NCI-H1436 treated with DMSO at 0.1 percent for 48 hours (cell line): ENCODE measurements at regions not wholly inside any gene's neighbourhood (a gene's known extent, or its start where the extent isn't known, plus 50 kb on each side); places are given as distances from the start of the nearest gene placed in this dataset.

Source experiments
- DNase-seq: peaks from one replicate; lab custom pipeline; 2025; lab: John Stamatoyannopoulos, UW

- no peak for DNase-seq
These were observed 91.1 kb upstream of the ATP8A1 start for GRCh38 chr4:42747971-42748370.

- no peak for DNase-seq
These were observed 79.8 kb upstream of the ATP8A1 start for GRCh38 chr4:42736527-42737195.

GRCh38 chr4:42733380-42733779 is 76.5 kb upstream of the ATP8A1 start:
- DNase-seq: no peak

DNA sequence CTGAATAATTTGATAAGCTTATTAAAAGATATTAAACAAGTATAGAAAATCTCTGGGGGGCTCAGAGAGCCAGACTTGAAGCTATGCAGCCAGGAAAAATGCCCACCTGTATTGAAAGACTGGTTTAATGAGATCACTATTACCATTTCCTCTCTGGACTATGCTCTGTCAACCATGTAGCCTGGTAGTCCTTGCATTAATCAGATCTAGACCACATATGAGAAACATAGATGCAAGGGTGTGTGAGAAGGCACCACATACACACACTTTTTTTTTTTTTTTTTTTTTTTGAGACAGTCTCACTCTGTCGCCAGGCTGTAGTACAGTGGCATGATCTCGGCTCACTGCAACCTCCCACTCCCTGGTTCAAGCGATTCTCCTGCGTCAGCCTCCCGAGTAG is 75.9 kb upstream of the ATP8A1 start:
- DNase-seq: no peak

DNA sequence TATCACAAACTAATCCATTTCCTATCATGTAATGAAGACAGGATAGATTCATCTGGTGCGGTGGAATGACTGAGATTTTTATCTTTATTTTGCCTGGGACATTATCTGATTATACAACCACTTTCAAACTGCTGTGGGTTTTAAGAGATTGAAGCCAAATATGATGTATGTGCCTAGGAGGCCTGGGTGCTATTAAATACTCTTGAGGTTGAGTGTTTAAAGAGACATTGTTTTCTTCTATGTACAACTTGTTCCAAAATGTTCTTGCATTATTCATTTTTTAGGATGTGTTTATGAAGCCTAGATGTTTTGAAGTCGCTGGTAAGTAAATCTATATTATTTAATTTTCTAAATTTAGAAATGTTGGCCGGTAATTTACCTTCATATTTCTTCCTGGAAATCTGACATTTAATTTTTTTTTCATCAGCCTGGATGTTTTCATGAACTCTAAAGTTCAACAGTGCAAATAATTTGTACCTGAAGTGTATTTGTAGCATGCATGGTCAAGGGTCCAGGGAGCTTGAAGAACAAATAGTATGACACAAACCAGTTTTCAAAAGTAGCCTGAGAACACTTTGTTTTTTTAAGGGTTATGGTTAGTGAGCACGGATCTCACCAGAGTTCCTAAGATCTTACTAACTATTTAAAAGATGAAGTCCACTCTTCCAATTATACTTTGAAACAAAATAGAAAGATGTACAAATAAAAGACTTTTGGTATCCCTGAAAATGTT is 72.8 kb upstream of the ATP8A1 start:
- DNase-seq: no peak

DNA sequence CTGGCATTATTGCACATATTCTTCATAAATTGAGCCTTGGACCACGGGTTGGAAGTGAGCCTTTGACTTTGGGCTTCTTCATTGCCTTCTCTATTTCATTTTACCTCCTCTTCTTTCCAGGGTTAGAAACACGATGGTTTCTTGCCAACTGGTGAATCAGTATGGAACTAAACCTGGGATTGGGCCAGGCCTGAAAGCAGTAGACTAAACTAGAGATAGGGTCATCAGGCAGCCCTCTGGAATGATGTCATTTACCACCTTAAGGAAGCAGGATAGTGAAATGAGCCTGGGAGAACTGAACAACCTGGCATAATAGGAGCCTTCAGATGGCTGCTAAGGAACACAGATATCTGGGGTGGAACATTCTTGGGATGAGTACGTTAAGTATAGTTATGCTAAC is 67.5 kb upstream of the ATP8A1 start:
- no peak for DNase-seq

GRCh38 chr4:42720533-42720932 is 63.6 kb upstream of the ATP8A1 start:
- DNase-seq: no peak

GRCh38 chr4:42719257-42719656 is 62.4 kb upstream of the ATP8A1 start:
- no peak for DNase-seq

DNA sequence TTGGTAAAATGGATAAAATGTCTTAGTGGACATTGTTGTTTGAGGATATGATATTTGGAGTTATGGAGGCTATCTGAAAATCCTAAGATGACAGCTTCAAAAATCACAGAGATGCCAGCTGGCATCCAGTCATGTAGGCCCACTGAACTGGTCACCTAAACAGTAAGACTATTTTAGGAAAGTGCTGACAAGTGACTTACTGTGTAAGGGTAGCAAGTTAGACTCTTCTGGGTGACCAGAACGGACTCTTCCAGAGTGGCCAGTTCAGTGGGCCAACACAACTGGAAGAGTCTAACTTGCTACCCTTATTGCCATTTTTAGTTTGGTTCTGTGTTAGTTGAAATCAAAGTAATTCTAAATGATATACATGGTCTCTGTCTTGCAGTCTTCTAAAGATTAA is 61.4 kb upstream of the ATP8A1 start:
- DNase-seq: no peak

DNA sequence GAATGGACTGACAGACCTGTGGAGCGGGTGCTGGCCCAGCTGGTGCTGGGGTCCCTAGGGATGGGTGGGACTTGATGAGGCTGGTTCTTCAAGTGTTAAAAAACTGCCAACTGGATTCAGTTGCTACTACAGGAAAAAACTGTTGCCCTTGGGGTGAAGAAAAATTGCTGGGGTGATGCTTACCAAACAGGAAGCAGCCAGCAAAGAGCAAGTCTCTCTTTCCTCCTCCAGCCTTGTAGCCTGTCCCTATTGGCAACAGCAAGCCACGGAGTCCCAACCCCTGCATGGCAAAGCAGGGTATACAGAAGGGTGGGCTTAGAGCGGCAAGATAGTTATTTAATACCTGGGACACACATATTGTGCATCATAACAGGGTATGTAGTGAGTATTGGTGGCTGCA is 60.1 kb upstream of the ATP8A1 start:
- DNase-seq: no peak

- no peak for DNase-seq
These were observed 59.0 kb upstream of the ATP8A1 start for GRCh38 chr4:42715807-42716482.

GRCh38 chr4:42713391-42713790 is 56.5 kb upstream of the ATP8A1 start:
- no peak for DNase-seq

DNA sequence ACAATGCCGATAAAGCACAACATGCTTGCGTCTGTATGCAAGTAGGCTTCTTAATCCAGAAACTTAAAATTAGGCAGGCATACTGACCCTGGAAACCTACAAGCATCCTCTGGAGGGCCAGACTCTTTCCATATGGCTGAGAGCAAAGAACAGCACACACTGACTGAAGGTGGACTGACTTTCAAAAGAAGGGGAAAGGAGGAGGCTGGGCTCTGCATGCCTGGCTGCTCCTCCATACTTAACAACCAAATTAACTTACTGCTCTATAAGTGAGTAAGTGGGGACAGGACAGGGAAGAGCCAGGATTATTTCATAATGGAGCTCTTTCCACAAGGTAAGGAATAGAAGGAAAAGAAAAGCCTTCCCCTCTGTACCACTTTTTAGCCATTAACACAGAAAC is 55.9 kb upstream of the ATP8A1 start:
- no peak for DNase-seq

DNA sequence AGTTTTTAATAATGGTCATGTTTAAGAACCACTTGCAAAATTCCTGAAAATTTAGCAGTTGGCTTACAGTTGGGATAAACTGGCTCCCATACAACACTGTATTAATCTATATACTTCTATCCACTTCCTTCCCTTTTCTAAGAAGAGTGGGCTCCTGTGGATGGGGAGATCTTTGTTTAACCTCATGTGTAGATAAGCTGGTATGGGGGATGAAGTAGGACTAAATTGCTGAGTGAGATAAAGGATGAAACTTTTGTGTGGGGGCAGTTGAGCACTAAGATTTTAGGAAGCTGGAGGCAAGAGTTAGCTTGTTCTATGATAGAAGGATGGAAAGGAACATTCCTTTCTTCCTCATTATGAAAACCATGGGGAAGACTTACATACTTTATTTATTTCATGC is 54.6 kb upstream of the ATP8A1 start:
- no peak for DNase-seq

DNA sequence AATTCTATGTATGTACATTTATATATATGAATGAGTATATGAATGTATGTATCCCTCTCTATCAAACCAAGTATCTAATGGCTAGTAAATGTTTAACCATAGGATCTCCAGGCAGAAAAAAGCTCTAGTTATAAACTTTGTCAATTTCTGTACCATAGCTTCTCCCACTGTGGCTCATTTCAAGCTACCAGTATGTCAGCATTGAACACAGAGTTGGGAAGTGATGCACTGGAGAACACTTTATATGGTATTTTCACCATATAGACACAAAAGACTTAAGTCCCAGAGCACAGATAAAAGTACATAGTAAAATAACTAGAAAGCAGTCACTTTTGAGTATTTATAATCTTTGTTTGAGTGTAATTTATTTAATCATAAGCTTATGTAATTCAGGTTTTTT is 53.9 kb upstream of the ATP8A1 start:
- DNase-seq: no peak

DNA sequence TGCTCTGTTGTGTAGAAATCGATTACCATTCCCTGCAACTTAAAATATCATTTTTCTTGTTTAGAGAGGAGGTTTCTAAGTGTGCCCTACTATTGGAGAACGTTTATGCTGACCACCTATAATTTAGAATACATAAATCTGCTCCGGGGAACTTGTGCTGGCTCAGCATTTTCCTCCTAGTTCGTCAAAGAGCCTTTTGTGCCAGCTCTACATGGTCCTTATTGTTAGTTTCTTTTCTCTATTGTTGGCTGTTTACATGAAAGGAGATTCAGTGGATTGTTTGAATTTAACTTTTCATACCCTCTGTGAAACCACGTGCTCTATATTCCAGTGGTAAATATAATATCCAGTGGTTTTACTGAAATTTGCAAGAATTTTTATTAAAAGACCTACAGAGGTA is 53.4 kb upstream of the ATP8A1 start:
- DNase-seq: no peak

- no peak for DNase-seq
These were observed 52.6 kb upstream of the ATP8A1 start for GRCh38 chr4:42709392-42710065.

GRCh38 chr4:42708625-42709024 is 51.7 kb upstream of the ATP8A1 start:
- DNase-seq: peak; percentile 88
